ENCODE measurements at regions not wholly inside any gene's neighbourhood (a gene's known extent, or its start where the extent isn't known, plus 50 kb on each side); places are given as distances from the start of the nearest gene placed in this dataset.

GRCh38 chr3:161579395-161580126 lies 83.0 kb downstream of the OTOL1 start:
- Histone ChIP-seq H3K9me2 (replicated peaks; ENCODE audit: low read depth, low read length) (no peaks in the 10 kb centered on the region), H3K36me3 (ENCODE audit: insufficient read depth, low read length) (no peaks in the 10 kb centered on the region), H3F3A (ENCODE audit: low read depth) (no peaks in the 10 kb centered on the region), H4K20me1 (ENCODE audit: insufficient read depth, low read length, poor library complexity, severe bottlenecking) (no peaks in the 10 kb centered on the region), H3K4me1 (ENCODE audit: insufficient read depth, low read length, poor library complexity, severe bottlenecking) (peaks cover 16% of the 10 kb centered on the region), H3K79me2 (ENCODE audit: insufficient read depth, low read length) (no peaks in the 10 kb centered on the region), H3K27me3 (ENCODE audit: insufficient read depth, low read length, poor library complexity, severe bottlenecking) (no peaks in the 10 kb centered on the region), H3K9ac (ENCODE audit: low read depth, low read length, poor library complexity, severe bottlenecking) (no peak overlapping the region), H2AFZ (ENCODE audit: low read length) (no peak overlapping the region), H3K4me2 (ENCODE audit: low read depth, low read length, poor library complexity, severe bottlenecking) (no peak overlapping the region), H3K9me3 (ENCODE audit: insufficient read depth, low read depth, low read length) (no peaks in the 10 kb centered on the region), H3K4me3 (ENCODE audit: low read length, poor library complexity, severe bottlenecking) (no peak overlapping the region)
- TF ChIP-seq CTCF (conservative IDR thresholded peaks at IDR 0.05; ENCODE audit: low read length) (no peak), EZH2phosphoT487 (IDR thresholded peaks at IDR 0.05; ENCODE audit: borderline replicate concordance) (no peak)

- Histone ChIP-seq H3K36me3 (ENCODE audit: insufficient read depth, low read length) (no peaks in the 10 kb centered on the region), H3F3A (ENCODE audit: low read depth) (no peaks in the 10 kb centered on the region), H3K4me2 (ENCODE audit: low read depth, low read length, poor library complexity, severe bottlenecking) (no peak overlapping the region), H3K27me3 (ENCODE audit: insufficient read depth, low read length, poor library complexity, severe bottlenecking) (no peaks in the 10 kb centered on the region), H3K4me1 (ENCODE audit: insufficient read depth, low read length, poor library complexity, severe bottlenecking) (no peaks in the 10 kb centered on the region), H4K20me1 (ENCODE audit: insufficient read depth, low read length, poor library complexity, severe bottlenecking) (no peaks in the 10 kb centered on the region), H3K79me2 (ENCODE audit: insufficient read depth, low read length) (no peaks in the 10 kb centered on the region), H3K4me3 (ENCODE audit: low read length, poor library complexity, severe bottlenecking) (no peak overlapping the region), H3K9me2 (replicated peaks; ENCODE audit: low read depth, low read length) (no peaks in the 10 kb centered on the region), H2AFZ (ENCODE audit: low read length) (no peak overlapping the region), H3K9ac (ENCODE audit: low read depth, low read length, poor library complexity, severe bottlenecking) (no peak overlapping the region), H3K9me3 (ENCODE audit: insufficient read depth, low read depth, low read length) (peaks cover 7% of the 10 kb centered on the region; the same call in 1 of the 2 replicates)
- no peak for TF ChIP-seq CTCF (conservative IDR thresholded peaks at IDR 0.05; ENCODE audit: low read length)
These were observed 89.3 kb downstream of the OTOL1 start for GRCh38 chr3:161585922-161586321.

- H3K9me2 ChIP-seq (replicated peaks; ENCODE audit: low read depth, low read length): no peaks in the 10 kb centered on the region
- H3K4me2 ChIP-seq (ENCODE audit: low read depth, low read length, poor library complexity, severe bottlenecking): no peak overlapping the region
- H4K20me1 ChIP-seq (ENCODE audit: insufficient read depth, low read length, poor library complexity, severe bottlenecking): no peaks in the 10 kb centered on the region
- H2AFZ ChIP-seq (ENCODE audit: low read length): no peak overlapping the region
- H3K79me2 ChIP-seq (ENCODE audit: insufficient read depth, low read length): no peaks in the 10 kb centered on the region
- no peak overlapping the region for H3K4me3 ChIP-seq (ENCODE audit: low read length, poor library complexity, severe bottlenecking)
- no peaks in the 10 kb centered on the region for H3K4me1 ChIP-seq (ENCODE audit: insufficient read depth, low read length, poor library complexity, severe bottlenecking)
- H3F3A ChIP-seq (ENCODE audit: low read depth): no peaks in the 10 kb centered on the region
- H3K36me3 ChIP-seq (ENCODE audit: insufficient read depth, low read length): no peaks in the 10 kb centered on the region
- H3K27me3 ChIP-seq (ENCODE audit: insufficient read depth, low read length, poor library complexity, severe bottlenecking): no peaks in the 10 kb centered on the region
- peaks cover 8% of the 10 kb centered on the region; the same call in 1 of the 2 replicates for H3K9me3 ChIP-seq (ENCODE audit: insufficient read depth, low read depth, low read length)
- TF ChIP-seq CTCF (conservative IDR thresholded peaks at IDR 0.05; ENCODE audit: low read length) (no peak), EZH2phosphoT487 (IDR thresholded peaks at IDR 0.05; ENCODE audit: borderline replicate concordance) (no peak)
- H3K9ac ChIP-seq (ENCODE audit: low read depth, low read length, poor library complexity, severe bottlenecking): no peak overlapping the region
These were observed 90.1 kb downstream of the OTOL1 start for GRCh38 chr3:161586556-161587235.

All from Loucy (cell line).